NCI-H82 treated with DMSO at 0.1 percent for 48 hours (cell line): ENCODE measurements at regions not wholly inside any gene's neighbourhood (a gene's known extent, or its start where the extent isn't known, plus 50 kb on each side); places are given as distances from the start of the nearest gene placed in this dataset.
A peak's percentile ranks its signal among the peaks of the same experiment; 100 is the strongest.

ENCODE experiments used
- DNase-seq: peaks from one replicate; lab custom pipeline; 2025; ENCODE audit not compliant: unreplicated experiment; lab: John Stamatoyannopoulos, UW

GRCh38 chr19:30879225-30879624, 470.0 kb downstream of the TSHZ3 start:
- DNase-seq = no peak

- DNase-seq = no peak
Observed at GRCh38 chr19:30878495-30878894, 470.7 kb downstream of the TSHZ3 start.

GRCh38 chr19:30877661-30878113, 471.5 kb downstream of the TSHZ3 start:
- DNase-seq = no peak

GRCh38 chr19:30873691-30874090, 475.5 kb downstream of the TSHZ3 start:
- peak; percentile 77 for DNase-seq

GRCh38 chr19:30873003-30873402, 476.2 kb downstream of the TSHZ3 start:
- DNase-seq = no peak

GRCh38 chr19:30871979-30872378, 477.3 kb downstream of the TSHZ3 start:
- DNase-seq = no peak

GRCh38 chr19:30870876-30871275, 478.4 kb downstream of the TSHZ3 start:
- peak; percentile 89 for DNase-seq

- no peak for DNase-seq
Observed at GRCh38 chr19:30865511-30865910, 483.7 kb downstream of the TSHZ3 start.

- DNase-seq = no peak
Observed at GRCh38 chr19:30864391-30865215, 484.6 kb downstream of the TSHZ3 start.

- DNase-seq = no peak
Observed at GRCh38 chr19:30862876-30863275, 486.4 kb downstream of the TSHZ3 start.

GRCh38 chr19:30861919-30862318, 487.3 kb downstream of the TSHZ3 start:
- no peak for DNase-seq

GRCh38 chr19:30857966-30858490, 485.8 kb downstream of the ZNF536 start:
- no peak for DNase-seq

- no peak for DNase-seq
Observed at GRCh38 chr19:30857388-30857787, 485.2 kb downstream of the ZNF536 start.

GRCh38 chr19:30856786-30857185, 484.6 kb downstream of the ZNF536 start:
- DNase-seq = no peak

GRCh38 chr19:30856376-30856775, 484.2 kb downstream of the ZNF536 start:
- DNase-seq = no peak

- no peak for DNase-seq
Observed at GRCh38 chr19:30855442-30855841, 483.3 kb downstream of the ZNF536 start.

- no peak for DNase-seq
Observed at GRCh38 chr19:30854661-30855060, 482.5 kb downstream of the ZNF536 start.

GRCh38 chr19:30854207-30854606, 482.0 kb downstream of the ZNF536 start:
- no peak for DNase-seq

GRCh38 chr19:30853036-30853435, 480.9 kb downstream of the ZNF536 start:
- no peak for DNase-seq

GRCh38 chr19:30852168-30852567, 480.0 kb downstream of the ZNF536 start:
- DNase-seq = no peak

- DNase-seq = no peak
Observed at GRCh38 chr19:30851646-30852045, 479.5 kb downstream of the ZNF536 start.

- DNase-seq = no peak
Observed at GRCh38 chr19:30848636-30849425, 476.6 kb downstream of the ZNF536 start.
